GM21619 (cell line): ENCODE measurements at regions not wholly inside any gene's neighbourhood (a gene's known extent, or its start where the extent isn't known, plus 50 kb on each side); places are given as distances from the start of the nearest gene placed in this dataset.

Experiments
- ATAC-seq: cut with Tn5 transposase; IDR thresholded peaks from one replicate; pipeline ENCODE4 v1.9.1; 2021; ENCODE audit not compliant: unreplicated experiment

DNA sequence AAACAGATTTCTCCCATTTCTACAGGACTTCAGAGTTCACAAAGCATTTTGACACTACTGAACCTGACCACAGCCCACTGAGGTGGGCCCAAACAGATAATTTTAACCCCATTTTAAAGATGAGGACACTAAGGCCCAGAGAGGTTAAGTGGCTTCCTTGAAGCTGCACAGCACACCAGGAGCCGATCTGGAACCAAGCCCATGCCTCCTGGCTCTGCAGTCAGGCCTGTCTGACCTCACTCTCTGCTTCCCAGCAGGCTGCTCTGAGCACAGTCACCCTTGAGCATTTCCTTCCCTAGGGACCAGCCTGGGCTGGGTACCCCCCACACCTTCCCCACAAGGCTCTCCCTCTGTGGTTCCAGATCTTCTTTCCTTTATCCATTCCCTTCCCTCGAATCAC, 252.2 kb downstream of the ENGASE start:
- ATAC-seq, result no peak

DNA sequence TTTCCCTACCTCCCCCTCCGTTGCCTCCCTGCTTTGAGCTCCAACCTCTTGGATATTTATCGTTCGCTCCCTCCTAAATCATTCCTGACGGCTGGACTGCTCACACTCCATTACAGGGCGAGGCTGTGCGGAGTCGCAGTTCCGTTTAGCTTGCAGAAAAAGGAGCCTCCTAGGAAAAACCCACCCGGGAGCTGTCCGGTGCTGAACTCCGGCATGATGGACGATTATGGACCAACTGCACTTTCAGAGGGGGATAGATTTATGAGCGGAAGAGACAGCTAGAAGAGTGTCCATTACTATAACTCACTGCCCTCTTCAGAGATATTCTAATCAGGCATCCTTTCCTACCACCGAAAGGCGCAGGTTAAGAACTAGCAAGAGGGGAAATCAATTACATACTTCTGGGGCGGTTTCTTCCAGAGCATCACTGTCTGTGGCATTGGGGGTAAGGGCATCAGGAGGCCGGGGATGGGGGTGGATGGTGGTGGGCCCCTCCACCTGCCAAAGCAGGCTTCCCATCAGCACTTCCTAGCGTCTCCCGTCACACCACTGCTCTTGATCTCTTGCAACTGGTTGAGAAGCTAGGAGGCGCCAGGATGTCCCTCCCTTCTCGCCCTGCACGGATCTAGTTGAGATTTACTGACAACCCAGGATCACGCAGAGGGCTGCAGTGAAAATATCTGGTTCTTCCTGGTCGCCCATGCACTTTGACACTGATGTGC, 251.2 kb downstream of the ENGASE start:
- no peak for ATAC-seq

DNA sequence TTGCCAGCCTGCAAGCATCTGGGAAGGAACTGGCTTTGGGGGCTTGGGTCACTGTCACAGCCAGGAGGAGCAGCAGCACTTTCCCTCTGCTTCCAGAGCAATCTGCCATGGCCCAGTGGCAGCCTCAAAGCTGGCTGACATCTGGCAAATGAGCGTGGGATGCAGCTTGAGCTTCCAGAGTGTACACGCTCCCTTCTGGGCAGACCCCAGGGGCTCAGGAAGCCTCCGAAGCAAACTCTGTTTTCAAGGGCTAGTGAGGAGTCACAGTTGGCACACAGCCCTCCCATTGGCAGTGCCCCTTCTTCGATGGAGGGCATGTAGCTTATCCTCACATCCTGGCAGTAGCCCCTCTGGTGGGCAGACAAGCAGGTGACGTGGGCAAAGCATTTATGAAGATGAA, 249.6 kb downstream of the ENGASE start:
- ATAC-seq, result no peak

DNA sequence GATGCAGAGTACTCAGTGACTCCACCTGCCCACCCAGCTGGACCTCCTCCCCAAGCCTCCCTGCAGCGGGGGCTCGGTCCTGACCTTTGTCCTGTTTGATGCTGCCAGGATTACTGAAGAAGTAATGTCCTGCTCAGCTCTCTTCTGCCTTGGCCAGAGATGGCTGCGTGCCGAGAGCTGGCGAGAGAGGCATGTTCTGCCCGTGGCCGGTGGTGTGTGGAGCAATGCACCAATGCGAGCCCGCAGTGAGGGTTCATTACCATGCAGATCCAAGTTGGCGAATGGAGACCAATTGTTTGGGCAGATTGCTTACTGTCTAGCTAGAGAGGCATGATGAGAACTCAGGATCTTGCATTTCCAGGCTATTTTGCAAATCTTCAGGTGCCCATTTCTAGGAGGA, 248.9 kb downstream of the ENGASE start:
- ATAC-seq, result no peak

DNA sequence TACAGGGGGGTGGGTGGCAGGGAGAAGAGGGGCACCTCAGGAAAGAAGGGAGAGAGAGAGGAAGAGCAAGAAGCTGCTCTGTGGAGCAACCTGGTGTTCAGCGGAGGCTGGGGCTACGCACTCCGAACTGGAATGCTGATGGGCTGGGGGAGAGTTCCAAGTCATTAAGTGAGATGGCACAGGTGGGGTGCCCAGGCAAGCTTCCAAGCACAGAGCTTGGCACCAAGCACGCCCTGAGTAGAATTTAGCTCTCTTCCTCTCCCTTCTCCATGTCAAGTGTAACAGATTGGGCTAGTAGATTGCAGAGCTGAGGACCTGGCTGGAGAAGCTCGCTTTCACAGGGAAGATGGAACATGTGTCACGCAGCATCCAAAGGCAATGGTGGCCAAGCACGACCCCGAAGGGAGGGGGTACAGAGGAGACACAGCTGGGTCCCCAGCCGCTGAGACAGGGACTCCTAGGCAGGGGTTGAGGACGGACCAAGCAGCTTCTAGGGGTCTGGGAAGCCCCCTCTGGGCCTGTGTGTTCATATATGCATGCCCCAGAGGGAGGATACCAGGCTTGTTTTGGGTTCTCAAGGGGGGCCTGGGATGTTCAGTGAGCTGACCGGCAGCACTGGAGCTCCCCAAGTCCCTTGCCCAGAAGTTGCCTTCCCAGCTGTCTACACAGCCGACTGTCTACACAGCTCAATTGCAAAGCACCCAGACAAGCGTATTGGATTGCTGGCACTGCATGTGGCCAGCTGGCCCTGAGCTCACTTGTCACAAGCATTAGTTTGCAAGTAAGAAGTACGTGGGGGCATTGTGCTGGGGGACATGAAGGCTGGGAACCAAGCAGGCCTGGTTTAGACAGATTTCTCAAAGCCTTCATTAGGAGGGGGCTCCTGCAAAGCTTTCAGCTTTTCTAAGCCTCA, 247.8 kb downstream of the ENGASE start:
- ATAC-seq, result no peak

DNA sequence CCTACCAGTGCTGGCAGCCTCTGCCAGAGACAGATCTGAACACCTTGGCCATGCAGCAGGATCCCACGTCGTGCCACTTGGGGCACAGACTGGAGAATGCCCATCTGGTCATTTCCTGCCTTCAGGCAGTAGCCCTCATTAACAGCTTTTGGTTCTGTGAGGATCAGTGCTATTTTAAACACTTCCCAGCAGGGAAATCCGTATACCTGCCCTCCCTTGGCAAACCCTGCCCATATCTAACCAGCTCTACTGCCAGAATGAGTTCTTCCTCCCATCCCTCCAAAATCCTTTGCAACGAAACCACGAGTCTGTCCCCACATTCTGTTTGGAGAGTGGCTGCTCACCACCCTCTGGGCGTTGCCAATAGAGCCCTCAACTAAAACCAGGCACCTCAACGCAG, 245.7 kb downstream of the ENGASE start:
- ATAC-seq, result no peak

DNA sequence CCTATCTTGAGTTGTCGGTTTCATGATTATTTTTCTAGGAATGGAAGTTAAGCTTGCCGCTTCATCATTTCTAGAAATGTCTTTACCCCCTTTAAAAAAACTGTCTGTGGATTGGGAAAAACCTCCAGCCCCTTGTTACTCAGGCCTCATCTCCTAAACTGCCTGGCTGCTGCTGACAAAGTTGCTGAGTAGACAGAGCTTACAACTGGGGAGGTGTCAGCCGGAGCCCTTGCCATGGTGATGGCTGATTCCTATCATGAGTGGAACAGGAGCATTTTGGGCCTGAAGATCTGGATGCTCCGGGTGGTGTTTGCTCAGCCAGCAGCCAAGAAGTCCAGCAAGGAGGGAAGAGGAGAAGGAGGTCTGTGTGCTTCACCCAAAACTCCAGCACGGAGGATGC, 243.3 kb downstream of the ENGASE start:
- ATAC-seq, result no peak

DNA sequence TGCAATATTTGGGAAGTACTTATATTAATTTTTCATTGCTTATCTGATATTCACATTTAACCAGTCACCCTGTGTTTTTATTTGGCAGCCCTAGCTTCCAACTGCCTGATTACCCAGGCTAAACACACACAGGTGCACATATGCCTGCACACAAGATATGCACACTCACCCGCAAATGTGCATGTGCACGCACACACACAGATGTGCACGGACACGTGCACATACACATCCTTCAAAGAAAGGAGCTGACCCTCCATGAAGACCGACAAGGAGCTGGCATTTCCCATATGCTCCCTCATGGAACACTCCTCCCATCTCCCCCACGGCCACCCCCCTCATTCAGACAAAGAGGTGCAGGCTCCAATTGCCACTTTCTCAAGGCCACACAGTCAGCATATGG, 242.2 kb downstream of the ENGASE start:
- no peak for ATAC-seq

DNA sequence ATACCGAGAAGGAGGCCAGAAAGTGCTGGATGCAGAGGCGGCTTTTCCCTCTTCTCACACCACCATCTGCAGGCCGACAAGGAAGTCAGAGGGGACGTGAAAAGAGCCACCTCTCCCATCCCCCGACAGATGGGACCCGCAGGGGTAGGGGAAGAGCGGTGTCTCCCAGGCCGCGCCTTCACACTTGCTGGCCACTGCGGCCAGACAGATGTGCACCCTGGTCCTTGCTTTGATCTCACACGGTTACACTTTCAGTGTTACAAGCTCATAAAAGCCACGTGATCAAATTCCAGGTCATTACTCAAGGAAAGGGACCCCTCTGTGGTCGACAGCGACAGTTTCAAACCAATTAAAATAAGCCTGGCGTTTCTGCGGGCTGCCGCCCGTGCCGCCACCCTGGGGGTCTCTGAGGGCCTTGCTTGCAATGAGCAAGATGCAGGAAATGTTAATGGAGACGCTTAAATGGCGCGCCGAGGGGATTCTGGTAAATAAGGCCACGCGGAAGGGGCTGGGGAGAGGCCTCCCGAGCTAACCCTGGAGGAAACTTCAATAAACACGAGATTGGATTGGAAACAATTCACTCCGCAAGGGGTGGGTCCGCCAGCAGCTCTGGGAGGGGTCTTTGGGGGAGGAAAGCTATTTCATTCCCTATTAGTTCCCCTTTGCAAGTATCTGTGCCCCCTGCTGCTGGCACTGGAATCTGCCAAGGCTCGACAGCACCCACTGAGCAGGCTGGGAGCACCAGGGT, 240.9 kb downstream of the ENGASE start:
- no peak for ATAC-seq

DNA sequence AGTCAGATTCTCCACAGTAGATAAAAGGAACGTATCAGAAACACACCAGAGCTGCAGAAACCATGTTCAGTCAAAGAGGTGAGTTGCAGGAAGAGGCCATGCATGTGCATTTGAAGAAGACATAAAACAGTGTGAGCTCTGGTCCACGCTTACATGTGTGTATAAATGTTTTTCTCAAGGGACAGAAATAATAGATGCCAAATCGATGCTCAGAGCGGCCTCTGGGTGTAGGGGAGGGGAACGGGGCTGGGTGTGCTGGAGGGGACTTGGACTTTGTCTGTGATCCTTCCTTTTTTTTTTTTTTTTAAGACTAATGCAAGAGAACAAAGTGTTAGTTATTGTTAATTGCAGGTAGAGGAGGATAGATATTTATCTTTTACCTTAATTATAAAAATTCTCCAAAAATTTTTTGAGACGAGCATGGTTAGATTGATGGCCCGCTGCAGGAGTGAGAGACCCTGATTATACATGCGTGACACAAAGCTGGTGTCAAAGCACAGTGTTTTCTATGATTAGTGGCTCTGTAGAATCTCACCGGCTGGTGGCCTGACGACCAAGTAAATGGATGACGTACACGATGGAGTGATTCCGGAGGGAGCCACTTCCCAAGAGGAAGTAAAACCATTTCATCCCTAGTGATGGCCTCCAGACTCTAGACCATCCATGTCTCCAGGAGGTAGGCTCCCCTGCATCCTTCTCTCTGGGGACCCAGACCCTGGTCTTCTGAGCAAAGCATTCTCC, 240.2 kb downstream of the ENGASE start:
- no peak for ATAC-seq

DNA sequence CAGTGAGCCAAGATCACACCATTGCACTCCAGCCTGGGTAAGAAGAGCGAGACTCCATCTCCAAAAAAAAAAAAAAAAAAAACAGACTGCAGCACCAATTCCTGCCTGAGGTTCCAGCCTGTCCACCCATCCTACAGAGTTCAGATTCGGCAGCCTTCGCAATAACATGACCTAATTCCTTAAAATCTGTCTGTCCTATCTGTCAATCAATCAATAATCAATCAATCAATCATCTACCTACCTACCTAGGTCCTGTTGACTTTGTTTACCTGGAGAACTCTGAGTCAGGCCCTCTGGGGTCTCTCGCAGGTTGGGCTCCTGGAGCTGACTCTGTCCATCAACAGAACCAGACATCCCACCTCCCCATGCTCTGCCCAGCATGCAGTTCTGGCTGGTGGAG, 236.7 kb downstream of the ENGASE start:
- no peak for ATAC-seq

DNA sequence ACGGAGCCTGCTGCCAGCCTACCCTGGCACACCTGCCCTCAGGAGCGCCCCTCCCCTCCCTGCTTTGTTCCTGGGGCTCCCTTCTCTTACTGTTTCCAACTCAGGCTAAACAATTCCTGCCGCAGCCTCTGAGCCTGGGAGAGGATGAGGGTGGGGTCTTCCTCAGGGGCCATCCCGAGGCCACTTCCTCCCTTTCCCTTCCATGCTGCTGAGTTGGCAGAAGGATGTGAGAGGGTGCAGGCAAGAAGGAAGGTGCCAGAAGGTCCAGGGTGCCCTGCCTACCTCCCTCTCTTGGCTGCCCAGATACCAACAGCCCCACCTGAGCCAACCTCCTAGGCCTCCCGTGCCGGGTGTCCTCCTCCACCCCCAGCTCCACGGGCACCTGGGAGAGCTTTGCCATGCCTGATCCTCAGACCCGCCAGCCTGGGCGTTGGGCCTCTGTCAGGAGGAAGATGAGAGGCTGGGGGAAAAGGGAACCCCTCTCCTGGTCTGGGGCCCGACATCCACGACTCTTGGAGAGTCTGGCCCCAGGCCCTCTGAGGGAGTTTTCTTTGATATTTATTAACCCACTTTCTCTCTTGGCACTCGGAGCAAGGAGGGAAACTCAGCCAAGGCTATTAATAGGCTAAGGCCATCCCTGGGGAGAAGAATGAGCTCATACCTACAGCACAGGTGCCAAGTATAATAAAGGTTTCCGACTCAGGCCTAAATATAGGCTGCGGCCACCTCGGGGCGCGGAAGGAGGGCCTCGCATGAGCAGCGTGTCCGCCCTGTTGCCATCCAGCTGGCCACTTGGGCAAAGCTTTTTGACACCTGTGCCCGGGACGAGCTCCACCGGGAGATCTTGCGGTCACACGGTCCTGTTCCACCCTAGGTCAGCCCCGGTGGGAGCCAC, 232.0 kb downstream of the ENGASE start:
- ATAC-seq, result no peak

DNA sequence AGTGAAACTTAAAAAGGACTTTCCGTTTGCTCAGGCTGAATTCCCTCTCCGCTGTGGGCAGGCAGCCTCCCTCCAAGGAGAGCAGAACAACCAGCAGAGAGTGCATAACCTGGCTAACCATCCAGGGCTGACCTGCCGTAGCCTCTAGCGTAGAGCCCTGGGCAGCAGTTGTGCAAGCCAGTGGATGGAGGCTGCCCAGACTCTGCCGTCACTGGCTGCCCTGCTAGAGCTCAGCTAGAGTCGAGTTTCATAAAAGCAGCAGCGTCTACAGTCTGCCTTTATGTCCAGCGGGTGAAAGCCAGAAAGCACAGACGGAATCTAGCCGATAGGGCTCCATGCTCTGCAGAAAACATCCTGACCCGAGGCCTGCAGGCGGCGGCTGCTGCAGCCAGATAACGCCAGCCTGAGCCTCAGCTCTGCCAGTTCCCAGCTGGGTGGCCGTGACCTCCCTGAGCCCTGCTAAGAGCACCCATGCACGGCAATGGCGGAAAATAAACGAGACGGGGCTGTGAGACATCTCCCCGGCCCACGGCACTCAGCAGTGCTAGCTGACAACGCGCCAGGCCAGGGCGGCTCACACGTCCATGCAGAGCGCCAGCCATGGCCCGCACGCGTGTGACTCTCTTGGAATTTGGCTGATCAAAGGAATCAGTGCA, 231.3 kb downstream of the ENGASE start:
- no peak for ATAC-seq

DNA sequence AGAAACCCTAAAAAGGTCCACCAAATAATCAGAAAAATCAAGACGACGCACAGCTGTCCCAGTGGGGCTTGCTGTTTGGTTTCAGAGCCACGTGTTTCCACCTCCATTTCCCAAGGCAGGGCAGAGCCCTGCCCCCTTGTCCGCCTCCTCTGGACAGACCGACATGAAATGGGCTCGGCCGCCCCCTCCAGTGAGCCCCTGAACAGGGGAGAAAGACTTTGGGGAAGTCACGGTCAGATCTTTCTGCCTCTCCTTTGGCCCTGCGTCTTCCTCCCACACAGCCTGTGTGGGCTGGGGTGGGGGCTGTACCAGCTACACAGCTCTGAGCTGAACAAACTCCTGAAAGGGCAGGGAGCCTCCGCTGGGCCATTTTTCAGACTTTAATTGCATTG, 230.7 kb downstream of the ENGASE start:
- ATAC-seq, result no peak

DNA sequence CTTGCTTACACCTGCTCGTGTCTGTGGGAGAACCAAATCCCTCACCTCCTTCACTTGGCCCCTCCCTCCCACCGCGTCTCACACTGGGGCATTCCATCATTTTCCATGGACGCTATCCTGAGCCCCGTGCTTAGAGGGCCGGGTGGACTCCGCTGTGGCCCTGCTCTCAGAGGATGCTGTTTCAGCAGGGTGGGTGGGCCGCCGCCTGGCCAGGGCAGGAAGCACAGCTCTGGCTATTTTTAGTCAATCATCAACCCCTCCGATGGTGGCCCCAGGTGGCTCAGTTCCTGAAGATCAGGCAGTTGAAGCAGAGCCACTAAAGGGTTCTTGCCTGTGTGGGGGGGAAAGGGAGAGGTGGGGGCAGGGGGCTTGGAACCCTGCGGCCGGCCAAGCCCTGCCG, 230.3 kb downstream of the ENGASE start:
- no peak for ATAC-seq

DNA sequence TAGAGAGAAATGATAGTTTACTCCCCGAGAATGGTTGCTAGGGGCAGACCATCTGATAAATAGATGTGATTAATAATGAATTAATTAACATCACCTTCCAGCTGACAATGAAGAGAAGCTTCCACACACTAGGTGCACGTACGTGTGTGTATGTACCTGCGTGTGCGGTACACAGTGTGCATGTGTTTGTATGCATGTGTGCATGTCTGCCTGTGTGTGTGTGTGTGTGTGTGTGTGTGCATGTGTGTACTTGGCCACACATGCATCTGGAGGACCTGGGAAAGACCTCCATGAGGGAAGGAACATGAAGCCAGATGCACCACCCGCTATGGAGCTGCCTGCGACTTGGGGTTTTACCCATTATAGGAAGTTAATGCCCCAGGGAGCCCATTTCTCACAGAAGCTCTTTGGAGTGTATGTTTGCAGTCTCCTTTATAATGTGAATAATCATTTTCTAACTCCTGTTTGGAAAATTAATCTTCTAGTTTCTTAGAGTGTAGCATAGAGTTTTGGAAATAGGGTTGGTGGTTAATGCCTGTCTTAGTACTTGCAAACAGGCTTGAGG, 229.1 kb downstream of the ENGASE start:
- ATAC-seq, result no peak

DNA sequence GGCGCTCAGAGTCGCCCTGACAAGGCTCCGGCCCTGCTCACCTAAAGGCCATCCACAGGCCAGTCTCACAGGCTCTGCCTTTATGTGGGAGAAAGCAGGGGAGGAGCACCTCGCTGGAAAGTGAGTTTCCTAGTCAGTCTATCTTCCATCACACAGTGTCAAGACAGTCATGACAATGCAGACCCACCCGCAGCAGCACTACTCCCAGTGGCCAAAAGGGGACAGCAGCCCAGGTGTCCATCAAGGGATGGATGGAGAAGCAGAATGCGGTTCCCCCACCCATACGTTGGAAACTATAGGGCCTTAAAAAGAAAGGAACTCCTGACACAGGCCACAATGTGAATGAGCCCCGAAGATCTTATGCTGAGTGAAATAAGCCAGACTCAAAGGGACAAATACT, 226.8 kb downstream of the ENGASE start:
- ATAC-seq, result no peak

DNA sequence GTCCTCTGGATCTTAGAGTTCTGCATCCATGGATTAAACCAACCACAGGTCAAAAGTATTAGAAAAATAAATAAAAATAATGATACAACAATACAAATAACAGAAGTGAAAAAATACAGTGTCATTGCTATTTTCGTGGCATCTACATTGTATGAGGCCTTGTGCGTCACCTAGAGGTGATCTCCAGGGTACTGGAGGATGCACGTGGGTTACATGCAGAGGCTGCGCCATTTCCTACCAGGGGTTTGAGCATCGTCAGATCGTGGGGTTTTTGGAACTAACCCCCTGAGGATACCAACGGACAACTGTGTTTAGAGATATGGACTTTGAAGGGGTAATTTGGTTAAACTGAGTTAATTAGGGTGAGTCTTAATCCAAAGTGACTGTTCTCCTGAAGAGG, 224.7 kb downstream of the ENGASE start:
- ATAC-seq, result no peak

DNA sequence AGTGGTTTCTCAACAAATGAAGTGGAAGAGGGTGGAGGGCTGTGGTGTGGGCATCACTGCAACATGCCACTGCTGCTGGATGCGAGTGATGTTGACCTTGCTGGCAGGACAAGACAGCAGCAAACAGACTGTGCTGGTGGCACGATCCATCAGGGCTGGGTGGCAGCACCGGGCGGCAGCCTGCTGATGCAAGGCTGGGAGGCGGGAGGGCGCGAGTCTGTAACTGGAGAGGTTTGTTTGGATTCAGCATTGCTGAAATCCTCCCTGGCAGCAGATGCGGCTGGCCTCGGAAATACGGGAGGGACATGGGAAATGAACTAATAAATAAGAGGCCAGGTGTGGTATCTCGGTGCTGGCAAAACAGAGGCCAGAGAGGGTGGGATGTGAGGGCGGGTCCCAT, 224.2 kb downstream of the ENGASE start:
- ATAC-seq, result no peak
